Endothelial cell of umbilical vein (primary cell): ENCODE measurements at regions not wholly inside any gene's neighbourhood (a gene's known extent, or its start where the extent isn't known, plus 50 kb on each side); places are given as distances from the start of the nearest gene placed in this dataset.

ENCODE experiments used
- BruUV-seq: library from RNA; stranded (reverse); fragments of 400-500 nt; replicated peaks from 2 replicates; lab custom pipeline; 2021; lab: Mats Ljungman, UMichigan
- CTCF ChIA-PET: fragments of 300-600, 350-600 bp; sonication (Branson Sonifier 250); formaldehyde crosslinking; loops from one replicate; lab custom pipeline; 2021; ENCODE audit warnings: antibody characterized with exemption, inconsistent platforms; lab: Charles Lee
- POLR2A ChIA-PET: fragments of 300-600, 350-600 bp; sonication (Branson Sonifier 250); formaldehyde crosslinking; loops from one replicate; lab custom pipeline; 2021; ENCODE audit warnings: antibody characterized with exemption, inconsistent platforms; lab: Charles Lee
- DNase-seq: peaks from one replicate; pipeline ENCODE4 v3.0.0-alpha.2; 2011; ENCODE audit warnings: low read depth, low spot score
- FAIRE-seq: peaks from 2 replicates; lab custom pipeline; 2011; peaks lifted over from hg19 to GRCh38; lab: Jason Lieb, UNC
- H2AFZ ChIP-seq: 2 replicates; pipeline ENCODE4 v1.6.0; 2012; ENCODE audit warnings: low read depth, low read length, control low read depth, inconsistent platforms
- H3K27ac ChIP-seq: 2 replicates; pipeline ENCODE4 v1.5.1; 2011; ENCODE audit warnings: low read depth, mild to moderate bottlenecking, control low read depth, low read length, moderate library complexity; ENCODE audit not compliant: insufficient read depth
- H3K27me3 ChIP-seq, 2 experiments: 2 replicates each; pipeline versions ENCODE4 v1.6.0 to v1.6.1; 2011; ENCODE audit warnings: low read length in 2 of 2, mixed read lengths in 1 of 2; ENCODE audit not compliant: control insufficient read depth in 2 of 2, insufficient read depth in 2 of 2
- H3K36me3 ChIP-seq, 2 experiments: 2 replicates in 1 of 2; 3 replicates in 1 of 2; pipeline ENCODE4 v1.5.1; 2011; ENCODE audit warnings: low read length in 2 of 2, mild to moderate bottlenecking in 1 of 2, moderate library complexity in 1 of 2; ENCODE audit not compliant: control insufficient read depth in 2 of 2, insufficient read depth in 2 of 2; ENCODE audit errors: extremely low read depth in 1 of 2
- H3K4me1 ChIP-seq: 3 replicates; pipeline ENCODE4 v1.5.1; 2011; ENCODE audit warnings: mild to moderate bottlenecking, low read length; ENCODE audit not compliant: control insufficient read depth, insufficient read depth; ENCODE audit errors: extremely low read depth
- H3K4me2 ChIP-seq: 2 replicates; pipeline ENCODE4 v1.6.1; 2011; ENCODE audit warnings: low read length, control low read depth, mixed read lengths; ENCODE audit not compliant: insufficient read depth
- H3K4me3 ChIP-seq, 3 experiments: fragments of 200-600 bp in 1 of 3; sonication (generic), shearing (Covaris generic) in 1 of 3; replicated peaks in 1 of 3; 2 replicates each; pipeline ENCODE4 v1.5.1; 2011 to 2016; ENCODE audit warnings: control low read depth in 3 of 3, low read length in 3 of 3, mild to moderate bottlenecking in 2 of 3, inconsistent platforms in 1 of 3, low read depth in 1 of 3, moderate library complexity in 1 of 3; ENCODE audit not compliant: insufficient read depth in 1 of 3
- H3K79me2 ChIP-seq: 2 replicates; pipeline ENCODE4 v1.6.0; 2012; ENCODE audit warnings: low read length, inconsistent platforms; ENCODE audit not compliant: control insufficient read depth, insufficient read depth
- H3K9ac ChIP-seq: replicated peaks from 2 replicates; pipeline ENCODE3; 2011; ENCODE audit warnings: low read length, control low read depth; ENCODE audit not compliant: insufficient read depth; ENCODE audit errors: extremely low read depth
- H3K9me1 ChIP-seq: replicated peaks from 3 replicates; pipeline ENCODE4 v1.6.0; 2011; ENCODE audit warnings: mild to moderate bottlenecking, low read length; ENCODE audit not compliant: control insufficient read depth, insufficient read depth; ENCODE audit errors: extremely low read depth
- H3K9me3 ChIP-seq: replicated peaks from 2 replicates; pipeline ENCODE4 v1.5.1; 2012; ENCODE audit warnings: low read length, inconsistent platforms; ENCODE audit not compliant: control insufficient read depth, insufficient read depth
- H4K20me1 ChIP-seq: replicated peaks from 2 replicates; pipeline ENCODE3; 2011; ENCODE audit warnings: mild to moderate bottlenecking, low read length; ENCODE audit not compliant: control insufficient read depth, insufficient read depth; ENCODE audit errors: extremely low read depth
- CTCF ChIP-seq, 2 donors: IDR thresholded peaks; 1 replicate in 1 of 2; 2 replicates in 1 of 2; pipeline ENCODE4 v1.5.1; 2011; ENCODE audit warnings: low read length in 2 of 2, mild to moderate bottlenecking in 2 of 2, moderate library complexity in 2 of 2, control low read depth in 1 of 2, inconsistent platforms in 1 of 2, low read depth in 1 of 2; ENCODE audit not compliant: insufficient read depth in 1 of 2; ENCODE audit errors: extremely low read depth in 1 of 2
- EZH2 ChIP-seq: IDR thresholded peaks from 2 replicates; pipeline ENCODE4 v1.6.1; 2012; ENCODE audit warnings: borderline replicate concordance, low read depth, mild to moderate bottlenecking, moderate library complexity, low read length, inconsistent platforms; ENCODE audit not compliant: severe bottlenecking
- FOS ChIP-seq: IDR thresholded peaks from 2 replicates; pipeline ENCODE4 v1.6.1; 2011; ENCODE audit warnings: mild to moderate bottlenecking, low read length, moderate library complexity, borderline replicate concordance; ENCODE audit not compliant: insufficient read depth
- GATA2 ChIP-seq: IDR thresholded peaks from 2 replicates; pipeline ENCODE4 v1.7.0; 2011; ENCODE audit warnings: low read depth, mild to moderate bottlenecking, moderate library complexity, mixed read lengths, low read length; ENCODE audit not compliant: insufficient read length, insufficient read depth
- JUN ChIP-seq: IDR thresholded peaks from 2 replicates; pipeline ENCODE4 v1.6.1; 2011; ENCODE audit warnings: borderline replicate concordance, low read depth; ENCODE audit not compliant: insufficient read length, insufficient read depth
- MAX ChIP-seq: IDR thresholded peaks from 2 replicates; pipeline ENCODE4 v1.6.1; 2011; ENCODE audit not compliant: insufficient read depth, insufficient read length
- MYC ChIP-seq: IDR thresholded peaks from one replicate; pipeline ENCODE4 v1.6.1; 2011; ENCODE audit warnings: mild to moderate bottlenecking, low read depth, low read length
- POLR2A ChIP-seq: IDR thresholded peaks from 2 replicates; pipeline ENCODE4 v1.6.1; 2012; ENCODE audit warnings: low read depth, mild to moderate bottlenecking, control low read depth, low read length
- POLR2AphosphoS5 ChIP-seq: IDR thresholded peaks from 2 replicates; pipeline ENCODE4 v1.6.1; 2012; ENCODE audit warnings: low read depth, mild to moderate bottlenecking, control low read depth, low read length, moderate library complexity; ENCODE audit not compliant: insufficient read depth
- dilution Hi-C: fragments of 300-500 bp; cut with MboI; formaldehyde crosslinking; loops from one replicate; pipeline ENCODE4 v1.15.0; 2019; ENCODE audit warnings: low sequenced_read_pairs; ENCODE audit not compliant: extremely low pct_ligation_motif_present
- intact Hi-C: fragments of 100-400 bp; cut with micrococcal nuclease; formaldehyde crosslinking; loops from one replicate; pipeline ENCODE4 v1.10.0; 2022

GRCh38 chr2:163343316-163343715, 392.5 kb downstream of the FIGN start:
- no peak overlapping the region for H3K9ac ChIP-seq
- H3K79me2 ChIP-seq, result no peaks in the 10 kb centered on the region
- intact Hi-C loops, result loop anchor here (10.0 kb wide), 1 partner anchor 1151 kb away; no protein-coding TSS in a partner anchor
- ChIA-PET CTCF (no interaction called here), POLR2A (no interaction called here)
- no peak overlapping the region for H3K4me3 ChIP-seq
- no peaks in the 10 kb centered on the region for H3K9me1 ChIP-seq
- peaks cover 32% of the 10 kb centered on the region for H3K4me1 ChIP-seq
- no peaks in the 10 kb centered on the region for H3K27me3 ChIP-seq
- TF ChIP-seq JUN, result no peak
- TF ChIP-seq MAX, result no peak
- no peak for TF ChIP-seq FOS
- TF ChIP-seq POLR2AphosphoS5, result no peak
- no peak for TF ChIP-seq POLR2A
- no peak for TF ChIP-seq CTCF (IDR thresholded peaks at IDR 0.05; ENCODE audit: extremely low read depth in 1 of 2, insufficient read depth in 1 of 2, low read depth in 1 of 2, low read length in 2 of 2)
- no peak for TF ChIP-seq GATA2
- no peak for TF ChIP-seq EZH2
- TF ChIP-seq MYC, result no peak
- no peak overlapping the region for H3K27ac ChIP-seq
- no peak overlapping the region for H2AFZ ChIP-seq
- FAIRE-seq (no peak), DNase-seq (no peak)
- H3K4me2 ChIP-seq, result no peak overlapping the region
- H3K36me3 ChIP-seq, result no peaks in the 10 kb centered on the region
- BruUV-seq, result no TSS peak
- H3K9me3 ChIP-seq, result no peaks in the 10 kb centered on the region
- no peaks in the 10 kb centered on the region for H4K20me1 ChIP-seq
- dilution Hi-C loops, result no loop called here
